Liver (tissue), 8 donors: ENCODE measurements at regions not wholly inside any gene's neighbourhood (a gene's known extent, or its start where the extent isn't known, plus 50 kb on each side); places are given as distances from the start of the nearest gene placed in this dataset.

Experiments used
- DNase-seq: peaks from one replicate; pipeline ENCODE4 v3.0.0-alpha.2; 2017; ENCODE audit warnings: low spot score
- H3K27ac ChIP-seq, 2 donors: one replicate each; pipeline ENCODE4 v1.7.0; 2013; ENCODE audit warnings: inconsistent platforms in 2 of 2, low read length in 2 of 2, control low read depth in 1 of 2, low read depth in 1 of 2, mild to moderate bottlenecking in 1 of 2
- H3K27me3 ChIP-seq, 4 donors: one replicate each; pipeline versions ENCODE4 v1.6.1 to v1.7.0; 2013; ENCODE audit warnings: low read length in 3 of 4, inconsistent platforms in 1 of 4, mild to moderate bottlenecking in 1 of 4, moderate library complexity in 1 of 4; ENCODE audit not compliant: control insufficient read depth in 4 of 4, insufficient read depth in 4 of 4
- H3K36me3 ChIP-seq, 4 donors: one replicate each; pipeline versions ENCODE4 v1.6.1 to v1.7.0; 2013; ENCODE audit warnings: low read length in 3 of 4, mild to moderate bottlenecking in 3 of 4, low read depth in 1 of 4, moderate library complexity in 1 of 4; ENCODE audit not compliant: control insufficient read depth in 4 of 4, insufficient read depth in 3 of 4
- H3K4me1 ChIP-seq, 4 donors: one replicate each; pipeline versions ENCODE4 v1.6.1 to v1.7.0; 2013; ENCODE audit warnings: low read length in 3 of 4, mild to moderate bottlenecking in 3 of 4, moderate library complexity in 1 of 4; ENCODE audit not compliant: control insufficient read depth in 4 of 4, insufficient read depth in 4 of 4
- H3K4me3 ChIP-seq, 3 donors: one replicate each; pipeline versions ENCODE4 v1.6.1 to v1.7.0; 2013; ENCODE audit warnings: low read length in 3 of 3, control low read depth in 1 of 3, low read depth in 1 of 3, mild to moderate bottlenecking in 1 of 3
- H3K9ac ChIP-seq, 2 donors: one replicate each; pipeline ENCODE4 v1.7.0; 2013; ENCODE audit warnings: low read length in 2 of 2, mild to moderate bottlenecking in 2 of 2, moderate library complexity in 2 of 2, control low read depth in 1 of 2, low read depth in 1 of 2
- H3K9me3 ChIP-seq, 4 donors: one replicate each; pipeline versions ENCODE4 v1.6.1 to v1.7.0; 2013; ENCODE audit warnings: low read length in 3 of 4; ENCODE audit not compliant: control insufficient read depth in 4 of 4
- ATF3 ChIP-seq: IDR thresholded peaks from 2 replicates; pipeline ENCODE4 v1.6.1; 2016; ENCODE audit warnings: antibody characterized with exemption
- CTCF ChIP-seq: fragments of 150-350 bp; IDR thresholded peaks from 2 replicates; pipeline ENCODE4 v1.5.1; 2017; ENCODE audit warnings: improper control_type of control experiment, low read depth, low read length; ENCODE audit not compliant: missing input control
- EGR1 ChIP-seq, 2 donors: IDR thresholded peaks; 2 replicates each; pipeline ENCODE4 v1.6.1; 2016 to 2018; ENCODE audit warnings: antibody characterized with exemption in 2 of 2, low read depth in 2 of 2
- FOXA1 ChIP-seq: IDR thresholded peaks from 2 replicates; pipeline ENCODE4 v1.6.1; 2016; ENCODE audit warnings: antibody characterized with exemption
- FOXA2 ChIP-seq: IDR thresholded peaks from 2 replicates; pipeline ENCODE4 v1.6.1; 2016; ENCODE audit warnings: antibody characterized with exemption
- GABPA ChIP-seq, 2 donors: IDR thresholded peaks in 1 of 2; conservative IDR thresholded peaks in 1 of 2; 2 replicates each; pipeline ENCODE4 v1.6.1; 2016; ENCODE audit warnings: antibody characterized with exemption in 2 of 2, mild to moderate bottlenecking in 1 of 2, moderate library complexity in 1 of 2
- HNF4A ChIP-seq, 2 donors: conservative IDR thresholded peaks; 2 replicates each; pipeline ENCODE4 v1.6.1; 2016; ENCODE audit warnings: antibody characterized with exemption in 2 of 2, mild to moderate bottlenecking in 2 of 2
- HNF4G ChIP-seq: IDR thresholded peaks from 2 replicates; pipeline ENCODE4 v1.6.1; 2016; ENCODE audit warnings: antibody characterized with exemption
- JUND ChIP-seq, 2 donors: IDR thresholded peaks; 2 replicates each; pipeline ENCODE4 v1.6.1; 2016; ENCODE audit warnings: antibody characterized with exemption in 2 of 2
- MAX ChIP-seq: IDR thresholded peaks from 2 replicates; pipeline ENCODE4 v1.6.1; 2016; ENCODE audit warnings: antibody characterized with exemption
- NR2F2 ChIP-seq: IDR thresholded peaks from 2 replicates; pipeline ENCODE4 v1.6.1; 2016; ENCODE audit warnings: antibody characterized with exemption
- RAD21 ChIP-seq, 2 donors: IDR thresholded peaks; 2 replicates each; pipeline ENCODE4 v1.6.1; 2016; ENCODE audit warnings: antibody characterized with exemption in 2 of 2, mild to moderate bottlenecking in 2 of 2
- REST ChIP-seq: IDR thresholded peaks from 2 replicates; pipeline ENCODE4 v1.6.1; 2016; ENCODE audit warnings: antibody characterized with exemption, mild to moderate bottlenecking
- RXRA ChIP-seq, 2 donors: IDR thresholded peaks; 2 replicates each; pipeline ENCODE4 v1.6.1; 2017 to 2018; ENCODE audit warnings: antibody characterized with exemption in 2 of 2, mild to moderate bottlenecking in 1 of 2
- SP1 ChIP-seq: IDR thresholded peaks from 2 replicates; pipeline ENCODE4 v1.6.1; 2018; ENCODE audit warnings: antibody characterized with exemption, mild to moderate bottlenecking
- TAF1 ChIP-seq: conservative IDR thresholded peaks from 2 replicates; pipeline ENCODE4 v1.6.1; 2016; ENCODE audit warnings: antibody characterized with exemption, mild to moderate bottlenecking
- YY1 ChIP-seq: IDR thresholded peaks from 2 replicates; pipeline ENCODE4 v1.6.1; 2016; ENCODE audit warnings: antibody characterized with exemption, mild to moderate bottlenecking
- ZBTB33 ChIP-seq: IDR thresholded peaks from 2 replicates; pipeline ENCODE4 v1.6.1; 2016; ENCODE audit warnings: antibody characterized with exemption
- WGBS: extraction: QIAGEN DNeasy Blood & Tissue Kit; methylation state at CpG from one replicate; pipeline ENCODE4 v1.1.7; 2013; 5-methylcytosine and 5-hydroxymethylcytosine counted together
- donor health status: healthy.
- donor health status: healthy.
- donor health status: healthy.
- donor health status: healthy.
- donor health status: healthy.

GRCh38 chr15:53861792-53862191, 102.3 kb upstream of the WDR72 start:
- H3K27me3 ChIP-seq: no peaks in the 10 kb centered on the region
- no peak overlapping the region for H3K27ac ChIP-seq
- H3K4me1 ChIP-seq: no peaks in the 10 kb centered on the region
- no peaks in the 10 kb centered on the region for H3K36me3 ChIP-seq
- 73% methylated on average over 2 of the region's 2 CpGs for WGBS
- no peak for TF ChIP-seq ZBTB33
- no peak for TF ChIP-seq JUND (IDR thresholded peaks at IDR 0.05)
- no peak for TF ChIP-seq GABPA (IDR thresholded peaks at IDR 0.05 in 1 of 2, conservative IDR thresholded peaks at IDR 0.05 in 1 of 2)
- no peak for TF ChIP-seq TAF1
- no peak for TF ChIP-seq EGR1 (IDR thresholded peaks at IDR 0.05; ENCODE audit: low read depth in 2 of 2)
- TF ChIP-seq RXRA (IDR thresholded peaks at IDR 0.05): no peak
- no peak for TF ChIP-seq MAX
- TF ChIP-seq FOXA1: no peak
- no peak for TF ChIP-seq HNF4A (conservative IDR thresholded peaks at IDR 0.05)
- no peak for TF ChIP-seq YY1
- no peak for TF ChIP-seq HNF4G
- TF ChIP-seq FOXA2: no peak
- no peak for TF ChIP-seq REST
- no peak for TF ChIP-seq RAD21 (IDR thresholded peaks at IDR 0.05)
- no peak for TF ChIP-seq ATF3
- TF ChIP-seq SP1: no peak
- TF ChIP-seq NR2F2: no peak
- TF ChIP-seq CTCF: no peak
- no peak overlapping the region for H3K9ac ChIP-seq
- DNase-seq: no peak
- H3K9me3 ChIP-seq: no peaks in the 10 kb centered on the region
- no peak overlapping the region for H3K4me3 ChIP-seq
